GM19239 (cell line): ENCODE measurements at regions not wholly inside any gene's neighbourhood (a gene's known extent, or its start where the extent isn't known, plus 50 kb on each side); places are given as distances from the start of the nearest gene placed in this dataset.
A peak's percentile ranks its signal among the peaks of the same experiment; 100 is the strongest.

ENCODE experiments used
- DNase-seq: peaks from one replicate; pipeline ENCODE4 v3.0.0; 2011; ENCODE audit warnings: low spot score; ENCODE audit not compliant: insufficient read length
- FAIRE-seq: peaks from 2 replicates; lab custom pipeline; 2011; peaks lifted over from hg19 to GRCh38; lab: Jason Lieb, UNC

DNA sequence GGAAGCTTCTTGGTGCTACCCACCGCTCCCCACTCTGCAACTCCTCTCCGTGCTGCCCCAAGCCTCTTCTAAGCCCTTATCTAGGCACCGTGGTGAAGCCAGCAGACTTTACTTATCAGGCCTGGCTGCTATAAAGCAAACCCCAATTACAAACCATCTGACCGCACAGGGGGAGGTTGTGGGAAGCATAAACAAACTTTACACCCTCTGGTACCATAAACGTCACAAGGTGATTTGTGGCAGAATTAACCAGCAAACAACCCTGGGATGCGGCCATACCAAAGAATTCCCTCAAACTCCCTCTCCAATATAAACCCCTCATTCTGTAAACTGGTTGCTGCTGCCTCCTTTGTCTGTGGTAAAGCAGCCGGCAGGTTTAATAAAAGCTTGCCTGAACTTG, 55.2 kb downstream of the MAGEC2 start:
- DNase-seq (no peak), FAIRE-seq (no peak)

DNA sequence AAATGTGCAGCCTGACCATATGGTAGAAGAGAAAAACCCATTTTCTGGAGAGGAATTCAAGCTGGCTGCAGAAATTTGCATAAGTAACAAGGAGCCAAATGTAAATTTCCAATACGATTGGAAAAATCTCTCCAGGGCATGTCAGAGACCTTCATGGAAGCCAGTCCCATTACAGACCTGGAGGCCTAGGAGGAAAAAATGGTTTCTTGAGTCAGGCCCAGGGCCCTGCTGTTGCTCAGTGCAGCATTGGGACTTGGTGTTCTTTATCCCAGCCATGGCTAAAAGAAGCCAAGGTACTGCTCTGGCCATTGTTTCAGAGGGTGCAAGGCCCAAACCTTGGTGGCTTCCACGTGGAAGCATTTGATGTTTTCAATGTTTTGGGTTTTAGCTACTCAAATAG, 70.6 kb downstream of the MAGEC2 start:
- peak; percentile 26 for FAIRE-seq

DNA sequence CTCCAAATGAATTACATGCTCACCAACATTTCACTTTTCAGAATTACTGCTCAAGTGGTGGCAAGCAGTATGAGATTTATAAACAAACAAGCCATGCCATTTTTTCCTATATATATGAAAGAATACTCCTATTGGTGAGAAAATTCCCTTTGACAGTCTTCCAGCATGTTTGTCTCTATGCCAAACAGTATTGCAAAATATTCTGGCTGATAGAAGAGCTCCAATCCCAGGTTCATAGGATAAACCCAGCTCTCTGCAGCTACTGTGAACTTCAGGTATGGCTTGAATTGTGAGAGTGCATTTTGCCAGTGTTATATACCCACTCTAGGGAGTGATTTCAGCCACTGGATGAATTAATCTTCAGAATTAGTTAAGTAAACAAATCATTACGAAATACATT, 108.8 kb downstream of the MAGEC2 start:
- no peak for DNase-seq
- FAIRE-seq: no peak

More for the DNA sequence above, 70.6 kb downstream of the MAGEC2 start:
- DNase-seq: no peak

DNA sequence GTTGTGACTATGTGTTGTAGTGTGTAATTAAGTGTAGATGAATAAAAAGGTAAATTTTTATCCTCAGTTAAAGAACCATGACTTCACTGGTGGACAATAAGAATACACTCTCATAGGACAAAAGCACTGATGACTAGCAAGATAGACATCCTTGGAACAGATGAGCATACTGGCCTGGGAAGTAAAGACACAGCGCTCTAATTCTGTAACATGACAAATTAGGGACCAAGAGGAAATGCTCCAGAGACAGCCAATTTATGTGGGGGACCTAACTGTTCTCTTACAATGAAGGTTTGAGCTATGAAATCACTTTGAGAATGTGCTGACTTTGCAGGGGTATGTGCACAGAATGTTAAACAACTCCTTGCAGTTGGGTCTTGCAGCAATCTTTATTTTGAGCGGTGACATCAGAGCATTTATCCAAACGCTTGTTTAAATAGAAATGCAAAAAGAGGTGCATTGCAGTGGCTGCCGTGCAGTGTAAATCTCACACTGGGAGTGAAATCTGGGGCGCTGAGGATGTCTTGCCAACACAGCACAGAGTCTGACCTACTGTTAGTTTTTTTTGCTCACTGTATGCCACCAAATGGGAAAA, 109.3 kb downstream of the MAGEC2 start:
- no peak for FAIRE-seq
- no peak for DNase-seq

DNA sequence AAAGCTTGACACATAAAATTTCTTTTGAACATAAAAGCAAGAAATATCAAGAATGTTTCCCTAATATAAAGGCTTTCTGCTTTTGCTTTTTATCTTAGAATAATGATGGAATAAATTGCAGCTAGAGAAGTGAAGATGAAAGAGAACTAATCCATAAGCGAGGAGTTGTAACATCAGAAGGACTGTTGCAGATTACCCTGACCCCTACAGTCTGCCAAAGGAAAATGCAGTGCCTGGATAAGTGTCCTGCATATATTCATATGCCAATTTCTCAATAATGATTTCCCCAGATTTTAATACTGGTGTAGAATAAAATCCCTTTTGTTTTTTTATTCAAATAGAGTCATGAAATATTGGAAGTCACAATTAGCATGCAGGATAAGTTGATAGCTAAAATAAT, 115.9 kb downstream of the MAGEC2 start:
- FAIRE-seq (no peak), DNase-seq (no peak)

DNA sequence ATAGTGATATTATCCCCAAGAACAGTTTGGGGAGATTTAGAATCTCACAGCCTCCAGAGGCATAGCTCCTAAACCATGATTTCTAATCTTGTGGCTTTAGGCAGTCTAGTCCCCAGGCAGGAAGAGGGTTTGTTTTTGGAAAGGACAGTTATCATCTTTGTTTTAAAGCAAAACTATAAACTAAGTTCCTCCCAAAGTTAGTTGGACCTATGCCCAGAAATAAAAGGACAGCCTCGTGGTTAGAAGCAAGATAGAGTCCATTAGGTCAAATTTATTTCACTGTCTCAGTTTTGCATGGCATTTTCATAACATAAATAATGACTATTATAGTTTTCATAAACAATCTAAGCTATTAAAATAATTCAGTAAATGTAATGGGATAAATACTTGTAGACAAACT, 120.5 kb downstream of the MAGEC2 start:
- DNase-seq: no peak
- FAIRE-seq: no peak

DNA sequence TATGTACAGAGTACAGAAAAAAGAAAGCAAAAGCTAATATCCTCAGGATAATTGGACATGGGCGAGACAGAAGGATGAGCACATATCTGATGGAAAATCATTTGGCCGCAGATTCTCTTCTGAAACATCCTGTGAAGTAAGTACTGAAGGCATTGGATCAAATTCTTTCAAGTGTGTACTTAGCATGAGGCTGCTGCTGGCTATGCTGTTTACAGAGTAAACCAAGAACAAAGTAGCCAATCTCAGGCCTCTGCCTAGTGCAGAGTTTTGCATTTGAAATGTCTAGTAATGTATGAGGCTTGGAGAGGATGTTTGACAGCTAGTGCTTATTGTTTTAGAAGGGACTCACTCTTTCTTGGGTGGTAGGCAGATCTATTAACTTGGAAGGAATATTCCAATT, 128.5 kb downstream of the MAGEC2 start:
- no peak for DNase-seq
- FAIRE-seq: peak; percentile 65

DNA sequence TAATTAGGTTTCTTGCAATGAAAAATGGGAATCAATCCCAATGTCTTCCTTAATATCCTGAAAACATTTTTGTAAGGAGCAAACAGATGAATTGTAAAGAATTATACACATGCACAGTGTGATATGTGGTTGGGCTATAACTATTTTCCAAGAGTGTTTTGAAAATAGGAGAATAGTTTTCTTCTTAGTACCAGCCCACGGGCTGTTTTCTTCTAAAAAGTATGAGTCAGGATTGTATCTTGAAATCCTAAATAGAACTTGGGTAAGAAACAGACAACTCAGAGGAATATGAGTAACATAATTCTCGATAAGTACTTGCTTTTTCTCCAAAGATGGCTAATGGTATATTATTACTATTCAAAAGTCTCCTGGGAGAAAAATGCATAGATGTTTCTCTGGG, 136.7 kb downstream of the MAGEC2 start:
- FAIRE-seq (no peak), DNase-seq (no peak)

DNA sequence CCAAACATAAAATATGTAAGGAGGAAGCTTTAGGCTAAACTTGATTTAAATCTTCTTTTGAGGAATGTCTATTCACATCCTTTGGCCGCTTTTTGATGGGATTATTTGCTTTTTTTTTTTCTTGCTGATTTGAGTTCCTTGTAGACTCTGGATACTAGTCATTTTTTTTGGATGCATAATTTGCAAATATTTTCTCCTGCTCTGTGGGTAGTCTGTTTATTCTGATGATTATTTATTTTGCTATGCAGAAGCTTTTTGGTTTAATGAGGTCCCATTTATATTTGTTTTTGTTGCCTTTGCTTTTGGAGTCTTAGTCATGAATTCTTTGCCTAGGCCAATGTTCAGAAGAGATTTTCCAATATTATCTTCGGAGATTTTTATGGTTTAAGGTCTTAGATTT, 144.9 kb downstream of the MAGEC2 start:
- DNase-seq (no peak), FAIRE-seq (no peak)

DNA sequence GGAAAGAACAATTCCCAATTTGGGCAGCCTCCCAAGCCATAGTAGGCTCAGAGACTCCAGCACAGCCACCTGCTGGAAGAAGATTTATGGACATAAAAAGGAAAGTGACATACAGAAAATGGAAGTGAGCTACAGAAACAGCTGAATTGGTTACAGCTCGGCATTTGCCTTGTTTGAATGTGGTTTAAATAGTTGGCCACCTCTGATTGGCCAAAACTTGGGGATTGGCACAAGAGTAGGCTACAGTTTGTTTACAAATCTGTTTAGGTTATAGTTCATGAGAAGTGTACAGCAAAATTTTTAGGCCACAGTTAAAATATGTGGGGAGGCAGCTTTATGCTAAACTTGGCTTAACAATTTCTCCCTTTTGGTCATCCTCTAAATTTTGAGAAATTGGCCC, 150.4 kb downstream of the MAGEC1 start:
- FAIRE-seq (no peak), DNase-seq (no peak)

DNA sequence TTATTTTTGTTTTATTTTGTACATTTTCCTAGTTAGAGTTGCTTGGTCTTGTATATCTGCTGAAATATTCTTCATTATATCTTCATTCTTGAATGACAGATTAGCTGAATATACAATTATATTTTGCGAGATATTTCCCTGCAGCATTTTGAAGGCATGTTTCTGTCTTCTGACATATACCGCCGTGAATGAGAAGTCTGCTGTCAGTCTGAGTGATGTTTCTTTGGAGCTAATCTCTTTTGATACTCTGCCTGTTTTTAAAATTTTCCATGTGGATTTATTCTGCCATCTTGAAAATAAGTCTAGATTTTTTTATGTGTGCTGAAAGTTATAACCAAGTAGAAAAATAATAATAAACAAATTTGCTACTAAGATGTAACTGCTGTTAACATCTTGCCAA, 148.5 kb downstream of the MAGEC1 start:
- DNase-seq: no peak
- FAIRE-seq: no peak

DNA sequence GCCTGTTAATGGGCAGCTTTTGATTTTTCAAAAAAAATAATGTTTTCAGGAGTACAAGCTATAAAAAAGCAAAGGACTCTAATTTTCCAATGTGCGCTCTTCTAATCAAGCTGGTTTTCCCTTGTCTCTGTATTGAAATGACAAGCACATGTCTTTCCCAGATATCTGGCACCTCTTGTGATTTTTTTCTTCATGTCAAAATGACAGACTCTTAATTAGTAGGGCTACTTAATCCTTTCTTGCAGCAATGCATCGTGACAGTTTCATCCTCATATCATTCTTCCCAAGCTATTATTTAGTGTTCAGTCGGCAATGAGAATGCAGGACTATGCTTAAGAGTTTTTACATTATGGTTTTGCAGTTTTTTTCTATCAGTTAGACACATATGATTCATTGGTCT, 139.5 kb downstream of the MAGEC1 start:
- no peak for FAIRE-seq
- no peak for DNase-seq

DNA sequence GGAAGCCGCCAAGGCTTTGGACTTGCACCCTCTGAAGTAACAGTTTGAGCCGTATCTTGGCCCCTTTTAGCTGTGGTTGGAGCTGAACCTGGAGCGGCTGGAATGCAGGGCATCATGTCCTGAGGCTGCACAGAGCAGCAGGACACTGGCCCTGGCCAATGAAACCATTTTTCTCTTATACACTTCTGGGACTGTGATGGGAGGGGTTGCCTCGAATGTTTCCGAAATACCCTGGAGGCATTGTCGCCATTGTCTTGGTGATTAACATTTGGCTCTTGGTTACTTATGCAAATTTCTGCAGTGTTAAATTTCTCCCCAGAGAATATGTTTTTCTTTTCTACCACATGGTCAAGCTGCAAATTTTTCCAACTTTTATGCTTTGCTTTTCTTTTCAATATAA, 137.2 kb downstream of the MAGEC1 start:
- no peak for FAIRE-seq
- DNase-seq: no peak

DNA sequence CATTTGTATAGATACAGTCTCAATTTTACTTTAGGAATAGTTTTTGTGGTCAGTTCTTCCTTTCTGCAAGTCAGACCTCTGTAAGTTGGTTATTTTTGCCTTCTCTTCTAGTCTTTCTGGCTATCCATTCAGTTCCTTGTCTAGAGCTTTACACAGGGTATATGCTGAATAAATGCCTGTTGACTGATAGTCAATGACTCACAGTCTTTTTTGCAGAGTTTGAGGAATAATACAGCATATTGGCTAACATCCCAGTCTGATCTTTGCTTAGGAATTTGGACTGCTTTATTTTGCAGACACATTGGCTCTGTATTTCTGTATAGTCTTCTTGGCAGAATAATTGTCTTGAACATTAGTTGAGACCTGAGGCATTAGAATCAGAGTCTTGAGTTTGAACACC, 132.4 kb downstream of the MAGEC1 start:
- no peak for DNase-seq
- FAIRE-seq: no peak

DNA sequence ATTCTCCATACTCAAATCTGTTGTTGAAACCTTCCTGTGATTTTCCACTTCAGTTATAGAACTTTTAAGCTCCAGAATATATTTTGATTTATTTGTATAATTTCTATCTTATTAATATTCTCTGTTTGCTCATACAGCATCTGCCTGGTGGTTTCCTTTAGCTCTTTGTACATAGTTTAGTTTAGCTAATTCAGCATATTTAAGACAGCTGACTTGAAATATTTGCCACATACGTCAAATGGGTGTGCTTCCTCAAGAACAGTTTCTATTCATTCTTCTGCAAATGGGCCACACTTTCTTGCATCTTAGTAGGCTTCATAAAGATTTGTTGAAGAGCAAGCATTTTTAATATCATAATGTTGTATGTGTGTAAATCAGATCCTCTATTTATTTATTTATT, 101.8 kb downstream of the MAGEC1 start:
- DNase-seq (no peak), FAIRE-seq (peak; percentile 26)

DNA sequence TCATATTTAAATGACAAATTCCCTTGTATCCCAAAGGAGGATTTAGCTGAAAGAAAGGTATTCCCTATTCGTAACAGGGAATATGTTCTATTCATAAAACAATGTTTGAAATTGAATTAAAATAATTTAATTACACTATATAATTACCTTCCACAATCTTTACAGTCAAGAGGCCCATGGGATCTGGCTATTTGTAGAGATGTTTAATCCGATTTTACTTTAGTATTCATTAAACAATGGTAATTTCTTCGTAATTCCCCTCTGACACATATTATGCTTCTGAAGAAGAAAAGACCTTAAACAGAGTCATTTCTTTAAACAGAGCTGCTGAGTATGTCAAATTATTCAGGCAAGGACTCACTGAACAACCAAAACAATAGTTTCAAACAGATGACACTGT, 98.8 kb downstream of the MAGEC1 start:
- no peak for FAIRE-seq

DNA sequence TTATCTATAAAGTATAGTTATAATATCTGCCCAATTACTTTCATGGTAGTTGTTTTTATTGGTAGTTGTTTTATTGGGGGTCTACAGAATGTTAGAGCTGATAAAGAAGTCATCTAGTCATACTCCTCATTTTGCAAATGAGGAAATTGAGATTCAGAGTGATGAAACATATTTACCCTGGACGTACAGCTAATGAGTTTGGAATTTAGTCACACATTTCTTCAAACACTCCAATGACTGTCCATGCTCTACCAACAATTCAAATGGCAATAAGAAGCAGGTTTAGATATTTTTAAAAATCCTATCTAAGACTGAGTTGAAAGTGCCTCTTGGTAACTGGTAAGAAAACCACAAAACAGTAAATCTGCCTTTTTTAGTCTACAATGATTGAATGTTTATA, 98.2 kb downstream of the MAGEC1 start:
- DNase-seq: no peak
- no peak for FAIRE-seq

More for the DNA sequence above, 98.8 kb downstream of the MAGEC1 start:
- DNase-seq: no peak

DNA sequence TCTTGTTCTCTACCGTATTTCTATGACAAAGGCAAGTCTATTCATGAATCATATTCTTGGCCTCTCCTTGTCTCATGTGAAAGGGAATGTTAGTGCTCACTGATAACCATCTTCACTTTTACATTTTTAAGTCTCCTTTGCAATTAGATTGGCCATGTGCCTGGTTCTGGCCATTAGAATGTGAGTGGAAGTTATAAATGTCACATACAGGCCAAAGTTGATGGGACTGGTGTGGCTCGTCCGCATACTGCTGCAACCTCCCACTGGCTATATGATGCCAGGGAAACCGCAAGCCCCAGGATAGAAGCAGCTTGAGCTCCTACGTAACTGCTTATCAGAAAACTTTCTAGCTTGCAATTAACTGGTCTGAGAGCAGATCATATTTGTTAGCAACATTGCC, 86.1 kb downstream of the MAGEC1 start:
- DNase-seq: no peak
- FAIRE-seq: no peak

DNA sequence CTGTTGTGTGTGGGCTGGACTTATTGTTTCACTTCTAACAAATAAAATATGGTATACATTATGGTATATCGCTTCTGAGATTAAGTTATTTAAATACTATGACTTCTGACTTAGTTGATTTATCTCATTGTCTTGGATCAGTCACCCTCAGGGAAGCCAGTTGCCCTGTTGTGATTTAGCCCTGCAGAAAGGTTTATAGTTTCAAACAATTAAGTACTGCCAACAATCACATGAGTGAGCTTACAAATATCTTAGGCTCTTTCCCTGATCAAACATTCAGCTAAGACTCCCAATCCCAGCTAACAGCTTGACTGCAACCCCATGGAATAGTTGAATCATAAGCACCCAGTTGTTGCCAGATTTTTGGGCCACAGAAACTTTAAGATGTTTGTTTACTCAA, 85.4 kb downstream of the MAGEC1 start:
- FAIRE-seq (no peak), DNase-seq (no peak)

DNA sequence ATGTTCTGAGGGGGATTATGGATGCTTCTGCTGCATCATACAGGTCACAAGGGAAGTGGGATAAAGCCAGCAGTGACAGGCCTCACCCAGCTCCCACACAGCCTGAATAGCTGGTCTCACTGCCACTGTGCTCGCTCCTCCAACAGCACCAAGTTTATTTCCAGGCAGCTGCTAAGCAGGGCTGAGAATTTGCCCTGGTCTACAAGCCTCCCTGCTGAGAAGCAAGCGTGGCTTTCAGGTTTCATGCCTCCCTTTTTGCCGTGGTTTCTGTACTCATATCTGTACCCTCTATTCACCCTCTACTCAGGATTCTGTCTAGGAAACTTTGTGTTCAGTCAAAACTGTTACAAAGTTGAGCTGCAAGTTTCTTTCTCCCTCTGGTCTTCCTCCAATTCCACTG, 78.6 kb downstream of the MAGEC1 start:
- FAIRE-seq: no peak
- DNase-seq: no peak

DNA sequence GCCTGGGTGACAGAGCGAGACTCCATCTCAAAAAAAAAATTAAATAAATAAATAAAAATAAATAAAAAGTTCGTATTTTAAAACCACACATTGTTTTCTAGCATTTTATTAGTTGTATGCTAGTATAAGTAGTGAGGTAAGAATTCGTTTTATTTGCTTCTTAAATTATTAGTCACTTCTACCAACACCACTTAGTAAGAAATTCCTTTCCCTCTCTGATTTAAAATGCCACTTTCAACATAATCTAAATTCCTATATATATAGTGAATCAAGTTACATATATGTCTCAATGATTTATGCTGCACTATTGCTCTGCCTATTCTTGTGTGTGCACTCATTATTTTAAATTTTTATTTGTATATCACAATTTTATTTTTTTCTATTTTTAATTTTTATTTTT, 72.1 kb downstream of the MAGEC1 start:
- no peak for DNase-seq
- FAIRE-seq: no peak

DNA sequence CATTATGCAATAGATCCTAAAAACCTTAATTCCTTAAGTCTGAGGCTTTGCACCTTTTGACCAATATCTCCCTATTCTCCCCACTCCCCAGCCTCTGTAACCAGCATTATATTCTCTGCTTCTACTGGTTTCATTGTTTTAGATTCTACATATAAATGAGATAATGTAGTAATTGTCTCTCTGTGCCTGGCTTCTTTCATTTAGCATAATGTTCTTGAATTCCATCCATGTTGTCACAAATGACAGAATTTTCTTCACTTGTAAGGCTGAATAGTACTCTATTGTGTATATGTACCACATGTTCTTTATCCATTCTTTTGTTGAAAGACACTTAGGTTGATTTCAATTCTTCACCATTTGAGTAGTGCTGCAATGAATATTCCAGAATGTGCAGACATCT, 66.0 kb downstream of the MAGEC1 start:
- DNase-seq (no peak), FAIRE-seq (no peak)

DNA sequence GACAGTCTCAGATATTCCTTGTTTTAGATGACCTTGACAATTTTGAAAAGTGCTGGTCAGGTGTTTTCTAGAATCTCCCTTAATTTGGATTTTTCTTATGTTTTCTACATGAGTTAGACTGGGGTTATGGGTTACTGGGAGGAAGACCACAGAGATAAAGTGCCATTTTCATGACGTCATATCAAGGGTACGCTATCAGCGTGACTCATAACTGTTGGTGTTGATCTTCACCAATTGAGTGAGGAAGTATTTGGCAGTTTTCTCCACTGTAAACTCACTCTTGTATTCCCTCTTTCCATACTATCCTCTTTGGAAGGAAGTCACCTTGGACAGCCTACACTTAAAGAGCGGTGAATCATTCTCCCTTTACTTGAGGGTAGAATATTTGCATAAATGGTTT, 56.9 kb downstream of the MAGEC1 start:
- DNase-seq (no peak), FAIRE-seq (no peak)
